GM21529 (cell line): ENCODE measurements at regions not wholly inside any gene's neighbourhood (a gene's known extent, or its start where the extent isn't known, plus 50 kb on each side); places are given as distances from the start of the nearest gene placed in this dataset.

Experiments used
- ATAC-seq: cut with Tn5 transposase; IDR thresholded peaks from one replicate; pipeline ENCODE4 v1.9.1; 2021; ENCODE audit not compliant: unreplicated experiment

DNA sequence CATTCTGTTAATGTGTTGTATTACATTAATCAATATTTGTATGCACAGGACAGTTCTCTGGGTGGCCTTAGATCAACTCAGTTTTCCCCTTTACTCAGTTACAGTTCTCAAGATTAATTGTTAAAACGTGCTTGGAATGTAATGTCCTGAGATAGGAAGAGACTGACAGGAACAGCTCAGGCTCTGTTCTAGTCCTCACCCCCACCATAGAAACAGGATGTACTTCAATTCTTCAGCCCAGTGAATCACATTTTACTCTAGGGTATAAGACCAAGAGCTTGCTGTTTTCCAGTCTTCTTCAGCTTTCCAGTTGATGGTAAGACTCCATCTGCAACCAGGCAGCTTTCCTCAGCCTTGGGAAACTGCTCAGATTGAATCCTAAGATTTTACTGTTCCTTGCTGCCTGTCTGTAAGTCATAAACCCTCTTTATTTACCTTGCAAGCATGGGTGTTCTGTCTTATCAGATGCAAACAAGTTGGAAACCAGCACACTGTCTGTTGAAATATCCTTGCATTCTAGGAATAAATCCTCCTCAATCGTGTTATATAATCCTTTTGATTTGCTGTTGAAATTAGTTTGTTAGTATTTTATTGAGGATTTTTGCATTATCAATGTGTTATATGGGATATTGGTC is 836.9 kb upstream of the PCDH9 start:
- no peak for ATAC-seq

- ATAC-seq = no peak
Measured at GRCh38 chr13:68064001-68064770, 834.0 kb upstream of the PCDH9 start.

- ATAC-seq = no peak
Measured at GRCh38 chr13:68063181-68063580, 833.0 kb upstream of the PCDH9 start.

GRCh38 chr13:68057836-68058235 is 827.7 kb upstream of the PCDH9 start:
- ATAC-seq = no peak

DNA sequence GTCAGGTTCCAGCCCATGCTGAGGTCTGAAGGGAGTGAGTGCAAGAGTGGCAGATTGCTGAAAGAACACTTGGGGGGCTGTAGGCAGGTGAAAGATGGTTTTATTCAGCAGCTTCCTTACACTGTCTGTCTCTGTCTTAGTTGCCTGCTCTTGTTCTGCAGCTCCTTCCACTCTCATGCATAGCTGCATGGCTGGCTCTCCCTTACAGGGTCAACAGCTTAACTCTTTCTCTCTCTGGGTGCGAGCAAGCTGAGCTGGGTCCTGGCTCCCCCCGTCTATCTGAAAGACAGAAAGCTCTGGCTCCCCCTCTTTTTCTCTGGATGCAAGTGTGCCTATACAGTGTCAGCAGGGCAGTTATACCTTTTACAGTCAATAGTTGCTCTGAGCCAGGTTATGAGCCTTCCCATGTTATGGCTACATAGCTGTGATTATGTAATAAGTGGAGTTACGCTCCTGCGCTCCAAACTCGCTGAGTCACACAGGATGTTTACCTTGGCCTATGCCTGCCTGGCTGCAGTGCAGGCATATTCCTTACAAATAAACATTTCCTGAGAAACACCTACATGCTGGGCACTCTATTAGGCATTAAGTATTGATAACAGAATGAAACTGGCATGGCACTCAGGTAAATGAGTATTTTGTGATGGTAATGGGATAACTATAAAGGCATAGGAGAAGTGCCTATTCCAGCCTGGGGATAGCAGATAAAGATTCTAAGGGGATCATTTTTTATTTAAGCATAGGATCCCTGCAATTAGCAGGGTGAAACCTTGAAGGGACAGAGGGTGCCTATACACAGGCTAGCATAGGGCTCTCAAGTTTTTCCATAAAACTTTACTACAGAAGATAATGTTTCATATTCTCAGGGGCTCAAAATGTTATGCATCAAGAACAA is 826.9 kb upstream of the PCDH9 start:
- no peak for ATAC-seq

- ATAC-seq = no peak
Measured at GRCh38 chr13:68051910-68052309, 821.8 kb upstream of the PCDH9 start.

GRCh38 chr13:68050761-68051160 is 820.6 kb upstream of the PCDH9 start:
- no peak for ATAC-seq

DNA sequence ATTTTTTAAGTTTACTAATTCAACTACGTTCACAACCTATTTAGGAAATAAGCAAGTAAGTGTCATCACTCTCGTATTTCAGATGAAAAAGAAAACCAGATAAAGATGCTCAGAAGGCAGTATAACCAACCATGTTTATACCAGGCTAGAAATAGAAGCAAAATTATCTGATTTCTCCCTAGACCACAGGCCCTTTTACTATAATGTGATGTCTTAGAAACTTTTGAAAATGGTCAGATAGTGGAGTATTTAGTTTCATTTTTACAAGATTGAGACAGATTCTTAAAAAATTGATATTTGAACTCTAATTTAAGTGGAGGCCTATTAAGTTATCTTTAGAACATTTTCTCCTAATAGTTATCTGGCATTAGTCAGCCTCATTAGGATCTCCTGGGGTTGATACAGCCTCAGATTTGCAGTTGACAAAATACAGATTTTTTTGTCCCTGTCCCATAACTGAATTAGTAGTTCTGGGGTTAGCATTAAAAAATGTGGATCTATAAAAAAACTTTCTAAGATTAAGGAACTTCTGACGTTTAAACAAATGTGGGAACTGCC is 818.7 kb upstream of the PCDH9 start:
- no peak for ATAC-seq

GRCh38 chr13:68047889-68048288 is 817.8 kb upstream of the PCDH9 start:
- no peak for ATAC-seq

- ATAC-seq = no peak
Measured at GRCh38 chr13:68046903-68047302, 816.8 kb upstream of the PCDH9 start.

DNA sequence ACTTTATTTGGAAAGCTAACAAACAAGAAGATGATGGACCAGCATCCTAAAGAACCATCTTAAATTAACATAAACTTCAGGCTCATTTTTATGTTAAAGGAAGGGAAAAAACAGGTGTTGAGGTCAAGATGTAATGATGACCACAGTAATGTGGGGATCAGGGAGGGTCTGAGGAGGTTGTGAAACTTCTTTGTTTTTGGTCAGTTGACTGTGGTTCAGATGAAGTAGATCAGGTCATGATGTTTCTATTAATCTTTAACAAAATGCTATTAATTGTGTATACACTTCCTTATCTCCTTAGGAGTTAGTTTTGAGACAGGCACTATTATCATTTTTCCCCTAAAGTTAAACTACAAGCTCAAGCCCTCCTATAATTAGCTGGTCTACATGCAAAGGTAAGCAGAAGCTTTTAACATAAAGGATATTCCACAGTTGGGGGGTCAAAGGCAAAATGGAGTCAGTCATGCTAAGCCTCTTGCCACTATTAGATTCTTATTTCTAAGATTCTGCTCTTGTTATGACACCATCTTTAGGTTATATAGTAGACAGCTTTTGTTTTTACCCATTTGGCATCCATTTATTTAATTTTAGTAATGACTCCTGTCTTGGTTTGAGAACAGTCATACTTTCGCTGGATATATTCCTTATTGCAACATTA is 800.1 kb upstream of the PCDH9 start:
- peak; percentile 58 for ATAC-seq

- no peak for ATAC-seq
Measured at GRCh38 chr13:68028701-68029100, 798.6 kb upstream of the PCDH9 start.

GRCh38 chr13:68027306-68027705 is 797.2 kb upstream of the PCDH9 start:
- ATAC-seq = no peak

GRCh38 chr13:68026077-68026476 is 795.9 kb upstream of the PCDH9 start:
- ATAC-seq = peak; percentile 51

- ATAC-seq = no peak
Measured at GRCh38 chr13:68025604-68026003, 795.5 kb upstream of the PCDH9 start.

- ATAC-seq = no peak
Measured at GRCh38 chr13:68023838-68024581, 793.9 kb upstream of the PCDH9 start.

- ATAC-seq = no peak
Measured at GRCh38 chr13:68019901-68020300, 789.8 kb upstream of the PCDH9 start.

DNA sequence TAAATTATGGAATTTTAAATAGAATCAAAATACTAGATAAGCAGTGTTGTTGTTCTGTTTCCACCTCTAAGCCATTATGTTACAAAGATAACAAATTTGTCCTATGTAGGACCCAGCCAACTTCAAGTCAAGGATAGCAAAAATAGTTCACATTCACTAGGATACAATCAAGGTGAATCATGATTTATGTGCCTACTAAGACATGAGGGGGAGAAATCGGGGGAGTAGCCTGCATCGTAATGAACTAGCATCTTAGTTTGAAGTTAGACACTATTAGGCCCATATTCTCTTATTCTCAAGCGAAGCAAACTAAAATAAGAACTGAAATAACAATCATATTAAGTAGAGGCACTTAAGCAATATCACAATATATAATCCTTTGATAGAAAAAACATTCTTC is 779.4 kb upstream of the PCDH9 start:
- ATAC-seq = no peak

DNA sequence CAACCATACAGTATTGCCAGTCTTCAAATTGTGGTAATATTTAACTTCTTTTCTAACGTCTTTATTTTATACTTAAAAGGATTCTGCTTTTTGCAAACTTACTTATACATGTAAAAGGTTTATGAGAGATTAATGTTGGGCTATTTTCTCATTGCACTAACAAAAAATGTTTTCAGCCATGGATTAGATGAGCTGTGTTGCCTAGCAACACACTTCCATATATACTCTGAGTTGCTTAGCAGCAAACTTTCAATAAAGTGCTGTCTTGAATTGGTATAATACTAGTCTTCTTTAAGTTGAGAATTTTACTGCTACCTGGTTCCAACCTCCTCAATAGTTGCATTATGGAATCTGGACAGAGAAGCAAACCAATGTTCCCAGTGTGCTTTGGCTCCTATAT is 777.4 kb upstream of the PCDH9 start:
- no peak for ATAC-seq

- ATAC-seq = no peak
Measured at GRCh38 chr13:67996101-67996500, 766.0 kb upstream of the PCDH9 start.
